HEK293 (cell line): ENCODE measurements at regions not wholly inside any gene's neighbourhood (a gene's known extent, or its start where the extent isn't known, plus 50 kb on each side); places are given as distances from the start of the nearest gene placed in this dataset.

Experiments used
- CTCF ChIA-PET: fragments of 350-600 bp; formaldehyde crosslinking; extraction: SDS; loops from one replicate; lab custom pipeline; 2021; ENCODE audit warnings: antibody characterized with exemption; lab: Yijun Ruan, JAX
- POLR2A ChIA-PET: fragments of 300-600 bp; formaldehyde crosslinking; extraction: SDS; loops from one replicate; lab custom pipeline; 2020; ENCODE audit warnings: antibody characterized with exemption, inconsistent platforms; lab: Yijun Ruan, JAX
- H3K27ac ChIP-seq: fragments of 200-500 bp; sonication (Bioruptor generic); 2 replicates; pipeline ENCODE4 v1.5.1; 2014; ENCODE audit warnings: low read depth, low read length, control low read depth, inconsistent platforms; ENCODE audit errors: extremely low read depth
- H3K36me3 ChIP-seq, 2 experiments: fragments of 200-500 bp in 1 of 2; sonication (Bioruptor generic) in 1 of 2; 1 replicate in 1 of 2; 2 replicates in 1 of 2; pipeline ENCODE4 v1.5.1; 2014 to 2017; ENCODE audit warnings: inconsistent platforms in 2 of 2, low read length in 2 of 2; ENCODE audit not compliant: control insufficient read depth in 2 of 2, insufficient read depth in 1 of 2
- H3K4me1 ChIP-seq: fragments of 200-500 bp; sonication (Bioruptor generic); 2 replicates; pipeline ENCODE4 v1.5.1; 2014; ENCODE audit warnings: mild to moderate bottlenecking, low read length, inconsistent platforms; ENCODE audit not compliant: control insufficient read depth, insufficient read depth
- H3K4me3 ChIP-seq: 2 replicates; pipeline ENCODE4 v1.5.1; 2011; ENCODE audit warnings: low read depth, mild to moderate bottlenecking, control low read depth, low read length, moderate library complexity
- H3K9me3 ChIP-seq: fragments of 200-500 bp; sonication (Bioruptor generic); 2 replicates; pipeline ENCODE4 v1.5.1; 2014; ENCODE audit warnings: low read depth, low read length, inconsistent platforms; ENCODE audit not compliant: control insufficient read depth, insufficient read depth
- BCL11B ChIP-seq: fragments of 450-650 bp; formaldehyde crosslinking; IDR thresholded peaks from 2 replicates; pipeline ENCODE4 v1.5.1; 2016; ENCODE audit warnings: low read depth, missing biosample characterization, missing genetic modification characterization
- GLI2 ChIP-seq: fragments of 450-650 bp; formaldehyde crosslinking; IDR thresholded peaks from 2 replicates; pipeline ENCODE4; 2017; ENCODE audit warnings: missing biosample characterization, missing genetic modification characterization, low read depth, borderline replicate concordance
- HOXA7 ChIP-seq: sonication (generic); formaldehyde crosslinking; IDR thresholded peaks from 2 replicates; pipeline ENCODE4 v1.8.1; 2022; ENCODE audit warnings: missing genetic modification reagents, borderline replicate concordance
- KLF9 ChIP-seq: fragments of 450-650 bp; formaldehyde crosslinking; IDR thresholded peaks from 2 replicates; pipeline ENCODE4 v1.5.1; 2016; ENCODE audit warnings: missing biosample characterization, missing genetic modification characterization, low read depth
- ZBTB1 ChIP-seq: fragments of 450-650 bp; formaldehyde crosslinking; IDR thresholded peaks from 2 replicates; pipeline ENCODE4 v1.5.1; 2016; ENCODE audit warnings: missing biosample characterization, missing genetic modification characterization
- ZBTB48 ChIP-seq: fragments of 450-650 bp; formaldehyde crosslinking; IDR thresholded peaks from 2 replicates; pipeline ENCODE4 v1.5.1; 2016; ENCODE audit warnings: missing biosample characterization, missing genetic modification characterization
- ZBTB8A ChIP-seq: fragments of 450-650 bp; formaldehyde crosslinking; IDR thresholded peaks from 2 replicates; pipeline ENCODE4 v1.5.1; 2016; ENCODE audit warnings: missing biosample characterization, missing genetic modification characterization
- ZIC2 ChIP-seq: fragments of 450-650 bp; formaldehyde crosslinking; IDR thresholded peaks from 2 replicates; pipeline ENCODE4 v1.5.1; 2016; ENCODE audit warnings: missing biosample characterization, missing genetic modification characterization
- ZNF140 ChIP-seq: fragments of 450-650 bp; formaldehyde crosslinking; IDR thresholded peaks from 2 replicates; pipeline ENCODE4 v1.5.1; 2016; ENCODE audit warnings: missing biosample characterization, missing genetic modification characterization
- ZNF146 ChIP-seq: fragments of 450-650 bp; formaldehyde crosslinking; IDR thresholded peaks from 2 replicates; pipeline ENCODE4 v1.5.1; 2016; ENCODE audit warnings: missing biosample characterization, missing genetic modification characterization
- ZNF214 ChIP-seq: fragments of 450-650 bp; formaldehyde crosslinking; IDR thresholded peaks from 2 replicates; pipeline ENCODE4 v1.5.1; 2017; ENCODE audit warnings: missing biosample characterization, mild to moderate bottlenecking, missing genetic modification characterization, borderline replicate concordance
- ZNF221 ChIP-seq: fragments of 450-650 bp; formaldehyde crosslinking; IDR thresholded peaks from 2 replicates; pipeline ENCODE4 v1.5.1; 2017; ENCODE audit warnings: missing biosample characterization, missing genetic modification characterization, borderline replicate concordance
- ZNF335 ChIP-seq: fragments of 450-650 bp; formaldehyde crosslinking; conservative IDR thresholded peaks from 2 replicates; pipeline ENCODE4 v1.5.1; 2016; ENCODE audit warnings: missing biosample characterization, missing genetic modification characterization
- ZNF404 ChIP-seq: fragments of 450-650 bp; formaldehyde crosslinking; IDR thresholded peaks from 2 replicates; pipeline ENCODE4 v1.5.1; 2017; ENCODE audit warnings: missing biosample characterization, missing genetic modification characterization
- ZNF514 ChIP-seq: fragments of 450-650 bp; formaldehyde crosslinking; IDR thresholded peaks from 2 replicates; pipeline ENCODE4 v1.5.1; 2016; ENCODE audit warnings: missing biosample characterization, missing genetic modification characterization
- ZNF521 ChIP-seq: fragments of 450-650 bp; formaldehyde crosslinking; IDR thresholded peaks from 2 replicates; pipeline ENCODE4 v1.5.1; 2017; ENCODE audit warnings: missing biosample characterization, mild to moderate bottlenecking, missing genetic modification characterization
- ZNF600 ChIP-seq: fragments of 450-650 bp; formaldehyde crosslinking; IDR thresholded peaks from 2 replicates; pipeline ENCODE4 v1.5.1; 2016; ENCODE audit warnings: missing biosample characterization, missing genetic modification characterization
- ZNF610 ChIP-seq: fragments of 450-650 bp; formaldehyde crosslinking; IDR thresholded peaks from 2 replicates; pipeline ENCODE4 v1.5.1; 2016; ENCODE audit warnings: missing biosample characterization, missing genetic modification characterization, borderline replicate concordance
- ZNF621 ChIP-seq: fragments of 450-650 bp; formaldehyde crosslinking; IDR thresholded peaks from 2 replicates; pipeline ENCODE4 v1.5.1; 2017; ENCODE audit warnings: missing biosample characterization, missing genetic modification characterization
- ZNF660 ChIP-seq: fragments of 450-650 bp; IDR thresholded peaks from 2 replicates; pipeline ENCODE4 v1.5.1; 2018; ENCODE audit warnings: missing biosample characterization, mild to moderate bottlenecking, missing genetic modification characterization
- ZNF843 ChIP-seq: fragments of 450-650 bp; formaldehyde crosslinking; IDR thresholded peaks from 2 replicates; pipeline ENCODE4 v1.5.1; 2016; ENCODE audit warnings: missing biosample characterization, missing genetic modification characterization
- ZSCAN30 ChIP-seq: fragments of 450-650 bp; IDR thresholded peaks from 2 replicates; pipeline ENCODE4 v1.5.1; 2018; ENCODE audit warnings: missing biosample characterization, mild to moderate bottlenecking, missing genetic modification characterization, moderate library complexity
- TF ChIP-seq, protein P1 (sequence below): fragments of 450-650 bp; formaldehyde crosslinking; IDR thresholded peaks from 2 replicates; pipeline ENCODE4 v1.5.1; 2016; ENCODE audit warnings: missing biosample characterization, missing genetic modification characterization
- TF ChIP-seq, protein P2 (sequence below): fragments of 450-650 bp; formaldehyde crosslinking; IDR thresholded peaks from 2 replicates; pipeline ENCODE4 v1.5.1; 2016; ENCODE audit warnings: missing biosample characterization, missing genetic modification characterization
- TF ChIP-seq, protein P3 (sequence below): fragments of 450-650 bp; formaldehyde crosslinking; conservative IDR thresholded peaks from 2 replicates; pipeline ENCODE4 v1.5.1; 2016; ENCODE audit warnings: low read depth, missing biosample characterization, missing genetic modification characterization

DNA sequence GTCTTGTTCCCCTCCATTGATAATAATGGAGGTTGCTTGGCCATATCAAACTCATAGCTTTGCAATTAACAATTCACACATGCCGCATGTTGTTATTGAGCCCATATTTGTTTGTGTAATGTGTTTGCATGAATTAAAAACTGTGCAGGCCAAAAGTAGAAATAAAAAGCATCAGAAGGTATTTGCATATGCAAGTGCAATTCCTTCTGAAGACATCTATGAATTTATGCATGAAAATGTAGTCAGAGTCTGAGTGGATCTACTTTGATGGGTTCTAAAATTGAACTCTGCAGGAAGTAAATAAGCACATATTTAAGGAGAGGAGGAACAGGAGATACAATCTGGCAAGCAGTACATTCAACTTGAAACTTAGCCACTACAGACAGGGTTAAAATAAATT lies 1004.6 kb upstream of the WWC1 start:
- TF ChIP-seq ZNF335: no peak
- no peak for TF ChIP-seq ZNF514
- TF ChIP-seq ZNF621 (tag by site-specific recombination): no peak
- TF ChIP-seq ZNF660 (tag by site-specific recombination): no peak
- no peak for TF ChIP-seq ZNF521
- TF ChIP-seq ZNF843 (tag by site-specific recombination): no peak
- TF ChIP-seq ZNF221 (tag by site-specific recombination): no peak
- TF ChIP-seq ZBTB1: no peak
- TF ChIP-seq ZSCAN30 (tag by site-specific recombination): no peak
- no peaks in the 10 kb centered on the region for H3K9me3 ChIP-seq
- no peak overlapping the region for H3K4me3 ChIP-seq
- POLR2A ChIA-PET: no interaction called here
- CTCF ChIA-PET: no interaction called here
- H3K4me1 ChIP-seq: no peaks in the 10 kb centered on the region
- no peaks in the 10 kb centered on the region for H3K36me3 ChIP-seq
- H3K27ac ChIP-seq: no peak overlapping the region

DNA sequence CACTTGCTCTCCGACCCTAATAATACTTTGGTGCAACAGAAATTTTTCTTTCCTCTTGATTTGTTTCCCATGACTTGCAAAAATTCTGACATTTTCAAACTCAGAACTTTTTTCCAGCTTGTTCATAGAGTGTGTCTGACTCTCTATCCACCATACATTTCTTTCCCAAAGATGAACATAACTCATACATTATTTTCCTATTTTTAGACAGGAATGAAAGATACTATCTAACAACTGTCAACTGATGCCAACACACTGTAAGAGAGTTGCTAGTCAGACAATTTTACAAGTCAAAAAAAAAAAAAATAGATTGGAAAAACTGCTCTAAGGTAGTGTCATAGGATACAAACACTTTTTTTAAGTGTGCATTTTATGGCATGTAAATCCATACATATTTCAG lies 1001.0 kb upstream of the WWC1 start:
- Histone ChIP-seq H3K27ac (no peak overlapping the region), H3K9me3 (no peaks in the 10 kb centered on the region), H3K36me3 (no peaks in the 10 kb centered on the region), H3K4me1 (no peaks in the 10 kb centered on the region), H3K4me3 (no peak overlapping the region)
- TF ChIP-seq ZBTB48 (tag by site-specific recombination): no peak
- no peak for TF ChIP-seq BCL11B (tag by site-specific recombination)
- TF ChIP-seq ZNF610 (tag by site-specific recombination): no peak
- ChIA-PET POLR2A (no interaction called here), CTCF (no interaction called here)

DNA sequence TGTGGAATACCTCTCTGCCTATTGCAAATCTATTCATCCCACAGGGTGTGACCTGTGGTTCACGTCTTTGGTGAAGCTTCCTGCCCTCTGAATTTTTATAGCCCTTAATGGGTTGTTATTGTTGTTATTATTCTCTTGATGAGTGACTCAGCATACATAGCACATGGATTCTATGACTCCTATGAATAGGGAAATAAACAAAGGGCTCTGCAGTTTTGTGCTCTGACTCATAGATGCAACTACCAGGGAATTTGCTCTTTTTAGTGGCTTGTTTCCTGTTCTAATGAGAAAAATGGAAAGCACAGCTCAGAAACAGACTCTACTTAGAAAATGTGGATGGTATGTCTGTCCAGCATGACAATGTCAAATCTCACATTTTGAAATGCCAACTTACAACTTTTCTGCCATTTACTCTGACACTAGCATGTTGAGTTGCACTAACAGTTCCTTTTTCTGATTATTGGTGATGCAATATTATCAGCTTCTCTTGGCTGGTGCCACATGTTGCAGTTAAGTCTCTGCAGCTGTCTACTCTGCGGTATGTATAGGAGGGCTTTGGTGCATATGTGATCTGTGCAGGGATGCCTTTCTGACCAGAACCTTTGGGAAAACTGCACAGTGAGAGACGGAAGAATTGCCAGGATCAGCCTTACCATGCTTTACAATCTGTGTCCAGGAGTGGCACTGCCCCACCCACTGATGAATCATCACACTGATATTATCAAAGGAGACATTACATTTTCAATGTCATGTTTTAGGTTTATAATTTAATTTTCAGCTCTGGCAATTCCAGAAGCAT lies 996.4 kb upstream of the WWC1 start:
- no peak overlapping the region; the same call in 1 of the 2 replicates for H3K4me3 ChIP-seq
- no peaks in the 10 kb centered on the region for H3K4me1 ChIP-seq
- POLR2A ChIA-PET: no interaction called here
- no peaks in the 10 kb centered on the region for H3K9me3 ChIP-seq
- CTCF ChIA-PET: interaction anchor here (0.7 kb wide), 1 partner anchor 10 kb away, joined by 4 read pairs; no protein-coding TSS in a partner anchor
- H3K27ac ChIP-seq: no peak overlapping the region
- no peaks in the 10 kb centered on the region for H3K36me3 ChIP-seq
- TF ChIP-seq, protein P1, sequence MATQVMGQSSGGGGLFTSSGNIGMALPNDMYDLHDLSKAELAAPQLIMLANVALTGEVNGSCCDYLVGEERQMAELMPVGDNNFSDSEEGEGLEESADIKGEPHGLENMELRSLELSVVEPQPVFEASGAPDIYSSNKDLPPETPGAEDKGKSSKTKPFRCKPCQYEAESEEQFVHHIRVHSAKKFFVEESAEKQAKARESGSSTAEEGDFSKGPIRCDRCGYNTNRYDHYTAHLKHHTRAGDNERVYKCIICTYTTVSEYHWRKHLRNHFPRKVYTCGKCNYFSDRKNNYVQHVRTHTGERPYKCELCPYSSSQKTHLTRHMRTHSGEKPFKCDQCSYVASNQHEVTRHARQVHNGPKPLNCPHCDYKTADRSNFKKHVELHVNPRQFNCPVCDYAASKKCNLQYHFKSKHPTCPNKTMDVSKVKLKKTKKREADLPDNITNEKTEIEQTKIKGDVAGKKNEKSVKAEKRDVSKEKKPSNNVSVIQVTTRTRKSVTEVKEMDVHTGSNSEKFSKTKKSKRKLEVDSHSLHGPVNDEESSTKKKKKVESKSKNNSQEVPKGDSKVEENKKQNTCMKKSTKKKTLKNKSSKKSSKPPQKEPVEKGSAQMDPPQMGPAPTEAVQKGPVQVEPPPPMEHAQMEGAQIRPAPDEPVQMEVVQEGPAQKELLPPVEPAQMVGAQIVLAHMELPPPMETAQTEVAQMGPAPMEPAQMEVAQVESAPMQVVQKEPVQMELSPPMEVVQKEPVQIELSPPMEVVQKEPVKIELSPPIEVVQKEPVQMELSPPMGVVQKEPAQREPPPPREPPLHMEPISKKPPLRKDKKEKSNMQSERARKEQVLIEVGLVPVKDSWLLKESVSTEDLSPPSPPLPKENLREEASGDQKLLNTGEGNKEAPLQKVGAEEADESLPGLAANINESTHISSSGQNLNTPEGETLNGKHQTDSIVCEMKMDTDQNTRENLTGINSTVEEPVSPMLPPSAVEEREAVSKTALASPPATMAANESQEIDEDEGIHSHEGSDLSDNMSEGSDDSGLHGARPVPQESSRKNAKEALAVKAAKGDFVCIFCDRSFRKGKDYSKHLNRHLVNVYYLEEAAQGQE (tag by site-specific recombination): no peak
- TF ChIP-seq ZNF521 (no peak), ZNF140 (no peak), KLF9 (no peak), ZNF146 (tag by site-specific recombination) (no peak), ZBTB8A (no peak), ZNF843 (tag by site-specific recombination) (no peak), HOXA7 (CRISPR knock-in tag) (no peak), GLI2 (tag by site-specific recombination) (no peak), ZNF600 (tag by site-specific recombination) (no peak), ZNF214 (tag by site-specific recombination) (no peak), ZIC2 (no peak), ZNF404 (tag by site-specific recombination) (no peak)
- TF ChIP-seq, protein P2, sequence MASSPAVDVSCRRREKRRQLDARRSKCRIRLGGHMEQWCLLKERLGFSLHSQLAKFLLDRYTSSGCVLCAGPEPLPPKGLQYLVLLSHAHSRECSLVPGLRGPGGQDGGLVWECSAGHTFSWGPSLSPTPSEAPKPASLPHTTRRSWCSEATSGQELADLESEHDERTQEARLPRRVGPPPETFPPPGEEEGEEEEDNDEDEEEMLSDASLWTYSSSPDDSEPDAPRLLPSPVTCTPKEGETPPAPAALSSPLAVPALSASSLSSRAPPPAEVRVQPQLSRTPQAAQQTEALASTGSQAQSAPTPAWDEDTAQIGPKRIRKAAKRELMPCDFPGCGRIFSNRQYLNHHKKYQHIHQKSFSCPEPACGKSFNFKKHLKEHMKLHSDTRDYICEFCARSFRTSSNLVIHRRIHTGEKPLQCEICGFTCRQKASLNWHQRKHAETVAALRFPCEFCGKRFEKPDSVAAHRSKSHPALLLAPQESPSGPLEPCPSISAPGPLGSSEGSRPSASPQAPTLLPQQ (tag by site-specific recombination): no peak
- TF ChIP-seq, protein P3, sequence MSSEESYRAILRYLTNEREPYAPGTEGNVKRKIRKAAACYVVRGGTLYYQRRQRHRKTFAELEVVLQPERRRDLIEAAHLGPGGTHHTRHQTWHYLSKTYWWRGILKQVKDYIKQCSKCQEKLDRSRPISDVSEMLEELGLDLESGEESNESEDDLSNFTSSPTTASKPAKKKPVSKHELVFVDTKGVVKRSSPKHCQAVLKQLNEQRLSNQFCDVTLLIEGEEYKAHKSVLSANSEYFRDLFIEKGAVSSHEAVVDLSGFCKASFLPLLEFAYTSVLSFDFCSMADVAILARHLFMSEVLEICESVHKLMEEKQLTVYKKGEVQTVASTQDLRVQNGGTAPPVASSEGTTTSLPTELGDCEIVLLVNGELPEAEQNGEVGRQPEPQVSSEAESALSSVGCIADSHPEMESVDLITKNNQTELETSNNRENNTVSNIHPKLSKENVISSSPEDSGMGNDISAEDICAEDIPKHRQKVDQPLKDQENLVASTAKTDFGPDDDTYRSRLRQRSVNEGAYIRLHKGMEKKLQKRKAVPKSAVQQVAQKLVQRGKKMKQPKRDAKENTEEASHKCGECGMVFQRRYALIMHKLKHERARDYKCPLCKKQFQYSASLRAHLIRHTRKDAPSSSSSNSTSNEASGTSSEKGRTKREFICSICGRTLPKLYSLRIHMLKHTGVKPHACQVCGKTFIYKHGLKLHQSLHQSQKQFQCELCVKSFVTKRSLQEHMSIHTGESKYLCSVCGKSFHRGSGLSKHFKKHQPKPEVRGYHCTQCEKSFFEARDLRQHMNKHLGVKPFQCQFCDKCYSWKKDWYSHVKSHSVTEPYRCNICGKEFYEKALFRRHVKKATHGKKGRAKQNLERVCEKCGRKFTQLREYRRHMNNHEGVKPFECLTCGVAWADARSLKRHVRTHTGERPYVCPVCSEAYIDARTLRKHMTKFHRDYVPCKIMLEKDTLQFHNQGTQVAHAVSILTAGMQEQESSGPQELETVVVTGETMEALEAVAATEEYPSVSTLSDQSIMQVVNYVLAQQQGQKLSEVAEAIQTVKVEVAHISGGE (tag by site-specific recombination): no peak
